ENCODE measurements at regions not wholly inside any gene's neighbourhood (a gene's known extent, or its start where the extent isn't known, plus 50 kb on each side); places are given as distances from the start of the nearest gene placed in this dataset.

GRCh38 chr1:233540816-233541215, 73.1 kb upstream of the KCNK1 start:
- no peak for TF ChIP-seq HMGXB4 (CRISPR knock-in tag; IDR thresholded peaks at IDR 0.05)
- no peak for TF ChIP-seq ATF3 (IDR thresholded peaks at IDR 0.05)
- no peak for TF ChIP-seq ATF3 (CRISPR knock-in tag; conservative IDR thresholded peaks at IDR 0.05)
